Hematopoietic multipotent progenitor cell treated with erythropoietin and hydrocortisone succinate and interleukin-3 and kit ligand, for 4 days (in vitro differentiated cells): ENCODE measurements at regions not wholly inside any gene's neighbourhood (a gene's known extent, or its start where the extent isn't known, plus 50 kb on each side); places are given as distances from the start of the nearest gene placed in this dataset.
"Not testable (repeated sequence)": the region's sequence is repeated elsewhere in the genome, so short reads cannot be mapped to it uniquely, and the experiment has no call there.

Source experiments
- DNase-seq: peaks from one replicate; pipeline ENCODE4 v3.0.0-alpha.2; 2015

GRCh38 chr9:117864385-117865057 lies 160.3 kb downstream of the TLR4 start:
- DNase-seq, result no peak

- no peak for DNase-seq
Observed at GRCh38 chr9:117868594-117868993, 164.4 kb downstream of the TLR4 start.

- peak; percentile 18 for DNase-seq
Observed at GRCh38 chr9:117869287-117869686, 165.1 kb downstream of the TLR4 start.

- DNase-seq, result no peak
Observed at GRCh38 chr9:117869712-117870111, 165.5 kb downstream of the TLR4 start.

GRCh38 chr9:117873664-117874063 lies 169.5 kb downstream of the TLR4 start:
- DNase-seq, result no peak

GRCh38 chr9:117875886-117876285 lies 171.7 kb downstream of the TLR4 start:
- no peak for DNase-seq

GRCh38 chr9:117882171-117882570 lies 178.0 kb downstream of the TLR4 start:
- no peak for DNase-seq

GRCh38 chr9:117886616-117887015 lies 182.4 kb downstream of the TLR4 start:
- no peak for DNase-seq

GRCh38 chr9:117887383-117887782 lies 183.2 kb downstream of the TLR4 start:
- DNase-seq, result no peak

GRCh38 chr9:117887941-117888340 lies 183.7 kb downstream of the TLR4 start:
- no peak for DNase-seq

GRCh38 chr9:117903453-117903852 lies 199.2 kb downstream of the TLR4 start:
- no peak for DNase-seq

- DNase-seq, result no peak
Observed at GRCh38 chr9:117906763-117907162, 202.6 kb downstream of the TLR4 start.

GRCh38 chr9:117907420-117907819 lies 203.2 kb downstream of the TLR4 start:
- DNase-seq, result no peak

GRCh38 chr9:117916291-117916690 lies 212.1 kb downstream of the TLR4 start:
- no peak for DNase-seq

- no peak for DNase-seq
Observed at GRCh38 chr9:117917873-117918272, 213.7 kb downstream of the TLR4 start.

- DNase-seq, result no peak
Observed at GRCh38 chr9:117919538-117919937, 215.3 kb downstream of the TLR4 start.

- no peak for DNase-seq
Observed at GRCh38 chr9:117926031-117926658, 221.9 kb downstream of the TLR4 start.

GRCh38 chr9:117927354-117927753 lies 223.2 kb downstream of the TLR4 start:
- no peak for DNase-seq

- DNase-seq, result no peak
Observed at GRCh38 chr9:117929868-117930267, 225.7 kb downstream of the TLR4 start.

- DNase-seq, result no peak
Observed at GRCh38 chr9:117932585-117932984, 228.4 kb downstream of the TLR4 start.

- DNase-seq, result peak; percentile 2
Observed at GRCh38 chr9:117936185-117937130, 232.3 kb downstream of the TLR4 start.

- no peak for DNase-seq
Observed at GRCh38 chr9:117938086-117938485, 233.9 kb downstream of the TLR4 start.

GRCh38 chr9:117938896-117939295 lies 234.7 kb downstream of the TLR4 start:
- DNase-seq, result no peak

GRCh38 chr9:117944750-117945149 lies 240.5 kb downstream of the TLR4 start:
- not testable (repeated sequence) for DNase-seq
